Lung (tissue), 11 donors: ENCODE measurements at regions not wholly inside any gene's neighbourhood (a gene's known extent, or its start where the extent isn't known, plus 50 kb on each side); places are given as distances from the start of the nearest gene placed in this dataset.

Experiments used
- ATAC-seq: fragments of 200-7000 bp; cut with Tn5 transposase; one replicate; pipeline ENCODE4 v1.9.1; 2020; ENCODE audit warnings: moderate number of reproducible peaks; ENCODE audit not compliant: insufficient read depth, low FRiP score
- DNase-seq, 3 donors: peaks; one replicate each; pipeline ENCODE4 v3.0.0-alpha.2; 2013 to 2017
- H3K27ac ChIP-seq, 2 donors: one replicate each; pipeline ENCODE4 v1.5.1; 2013; ENCODE audit warnings: mild to moderate bottlenecking in 2 of 2, moderate library complexity in 2 of 2, control low read depth in 1 of 2, inconsistent platforms in 1 of 2, low read depth in 1 of 2, low read length in 1 of 2
- H3K27me3 ChIP-seq, 3 donors: one replicate each; pipeline ENCODE4 v1.5.1; 2013; ENCODE audit warnings: low read length in 2 of 3; ENCODE audit not compliant: control insufficient read depth in 3 of 3, insufficient read depth in 3 of 3
- H3K36me3 ChIP-seq, 4 donors: one replicate each; pipeline ENCODE4 v1.5.1; 2013; ENCODE audit warnings: low read length in 4 of 4, mild to moderate bottlenecking in 1 of 4, moderate library complexity in 1 of 4; ENCODE audit not compliant: control insufficient read depth in 4 of 4, insufficient read depth in 4 of 4
- H3K4me1 ChIP-seq, 5 donors: one replicate each; pipeline ENCODE4 v1.5.1; 2013; ENCODE audit warnings: low read length in 5 of 5, mild to moderate bottlenecking in 2 of 5, moderate library complexity in 1 of 5; ENCODE audit not compliant: control insufficient read depth in 5 of 5, insufficient read depth in 5 of 5
- H3K4me3 ChIP-seq: one replicate; pipeline ENCODE4 v1.5.1; 2013; ENCODE audit warnings: mild to moderate bottlenecking, control low read depth, moderate library complexity
- H3K9ac ChIP-seq, 2 donors: one replicate each; pipeline ENCODE4 v1.5.1; 2013; ENCODE audit warnings: low read length in 2 of 2, control low read depth in 1 of 2; ENCODE audit not compliant: insufficient read depth in 1 of 2
- H3K9me3 ChIP-seq, 4 donors: one replicate each; pipeline ENCODE4 v1.5.1; 2013; ENCODE audit warnings: low read length in 3 of 4, mild to moderate bottlenecking in 1 of 4, moderate library complexity in 1 of 4; ENCODE audit not compliant: control insufficient read depth in 4 of 4, insufficient read depth in 3 of 4
- CTCF ChIP-seq: IDR thresholded peaks from 2 replicates; pipeline ENCODE4 v1.5.1; 2012; ENCODE audit warnings: mild to moderate bottlenecking; ENCODE audit errors: control extremely low read depth, extremely low read depth
- WGBS, 2 donors: extraction: QIAGEN DNeasy Blood & Tissue Kit; methylation state at CpG; one replicate each; pipeline ENCODE4 v1.1.7; 2013; 5-methylcytosine and 5-hydroxymethylcytosine counted together
- donor health status: control.
- donor health status: control.
- donor health status: Bipolar disorder and iron deficiency.
- donor health status: healthy.
- donor health status: DM: yes; HTN: yes; CAD: no.

GRCh38 chr1:57683037-57683942, 259.4 kb upstream of the DAB1 start:
- H3K36me3 ChIP-seq: no peaks in the 10 kb centered on the region
- no peak for ATAC-seq
- no peak for DNase-seq
- 62 to 67% methylated on average over 7 of the region's 7 CpGs for WGBS, 2 donors
- H3K27me3 ChIP-seq: peaks cover 0 to 3% (median 0%) of the 10 kb centered on the region in 3 donors
- no peak overlapping the region for H3K9ac ChIP-seq
- H3K27ac ChIP-seq: no peak overlapping the region
- no peaks in the 10 kb centered on the region for H3K4me1 ChIP-seq
- TF ChIP-seq CTCF: no peak
- no peak overlapping the region for H3K4me3 ChIP-seq
- peaks cover 0 to 3% (median 1%) of the 10 kb centered on the region in 4 donors for H3K9me3 ChIP-seq

- no peak for DNase-seq
- WGBS, 2 donors: 4 to 6% methylated on average over 1 of the region's 1 CpG
- H3K9me3 ChIP-seq: peaks cover 0 to 2% (median 0%) of the 10 kb centered on the region in 4 donors
- no peak overlapping the region for H3K27ac ChIP-seq
- H3K36me3 ChIP-seq: no peaks in the 10 kb centered on the region
- ATAC-seq: no peak
- H3K4me3 ChIP-seq: no peak overlapping the region
- H3K9ac ChIP-seq: no peak overlapping the region
- H3K27me3 ChIP-seq: peaks cover 0 to 3% (median 3%) of the 10 kb centered on the region in 3 donors
- TF ChIP-seq CTCF: no peak
- H3K4me1 ChIP-seq: no peaks in the 10 kb centered on the region
These were observed 254.3 kb upstream of the DAB1 start for GRCh38 chr1:57678138-57678537.

GRCh38 chr1:57675776-57676175, 251.9 kb upstream of the DAB1 start:
- Histone ChIP-seq H3K9me3 (no peaks in the 10 kb centered on the region), H3K27me3 (peaks cover 0 to 3% (median 0%) of the 10 kb centered on the region in 3 donors), H3K4me1 (no peaks in the 10 kb centered on the region), H3K4me3 (no peak overlapping the region), H3K36me3 (no peaks in the 10 kb centered on the region), H3K9ac (no peak overlapping the region), H3K27ac (no peak overlapping the region)
- TF ChIP-seq CTCF: no peak
- DNase-seq (no peak), ATAC-seq (no peak)
